K562 (cell line): ENCODE measurements at regions not wholly inside any gene's neighbourhood (a gene's known extent, or its start where the extent isn't known, plus 50 kb on each side); places are given as distances from the start of the nearest gene placed in this dataset.

ENCODE experiments used
- ARNT ChIP-seq, 2 experiments: fragments of 450-650 bp; IDR thresholded peaks; 2 replicates each; pipeline ENCODE4 v1.6.1; 2016; ENCODE audit warnings: mild to moderate bottlenecking in 1 of 2
- BRD4 ChIP-seq: fragments of 200-600 bp; sonication (generic); IDR thresholded peaks from 2 replicates; pipeline ENCODE4 v1.6.1; 2017; ENCODE audit warnings: inconsistent platforms
- CBFA2T2 ChIP-seq: fragments of 450-650 bp; conservative IDR thresholded peaks from 2 replicates; pipeline ENCODE4 v1.6.1; 2017; ENCODE audit warnings: mild to moderate bottlenecking
- CREB1 ChIP-seq, 2 experiments: sonication (generic) in 1 of 2; formaldehyde crosslinking in 1 of 2; IDR thresholded peaks; 2 replicates each; pipeline versions ENCODE4 v1.6.1 to v1.8.0; 2012 to 2022; ENCODE audit warnings: inconsistent platforms in 1 of 2, mild to moderate bottlenecking in 1 of 2, missing genetic modification reagents in 1 of 2, moderate library complexity in 1 of 2
- CXXC5 ChIP-seq: fragments of 250-450 bp; sonication (Bioruptor Pico); IDR thresholded peaks from 2 replicates; pipeline ENCODE4 v1.8.0; 2022; ENCODE audit warnings: inconsistent platforms, mild to moderate bottlenecking, moderate library complexity
- E2F8 ChIP-seq: fragments of 450-650 bp; IDR thresholded peaks from 2 replicates; pipeline ENCODE4 v1.7.1; 2018; ENCODE audit warnings: mild to moderate bottlenecking, low read depth; ENCODE audit not compliant: partially characterized antibody
- JUNB ChIP-seq: fragments of 450-650 bp; formaldehyde crosslinking; conservative IDR thresholded peaks from 2 replicates; pipeline ENCODE4 v1.4.0; 2020; ENCODE audit warnings: mild to moderate bottlenecking
- NFYB ChIP-seq: IDR thresholded peaks from 2 replicates; pipeline ENCODE4 v1.6.1; 2011; ENCODE audit warnings: mild to moderate bottlenecking, moderate library complexity; ENCODE audit not compliant: insufficient read length; ENCODE audit errors: extremely low read depth
- POLR3G ChIP-seq: IDR thresholded peaks from 2 replicates; pipeline ENCODE4 v1.6.1; 2011; ENCODE audit not compliant: insufficient read length, insufficient replicate concordance; ENCODE audit errors: extremely low read depth
- PTBP1 ChIP-seq: fragments of 200-400 bp; formaldehyde crosslinking; IDR thresholded peaks from 2 replicates; pipeline ENCODE4 v1.6.1; 2017; ENCODE audit warnings: low read depth, low read length
- RBM22 ChIP-seq: fragments of 200-400 bp; formaldehyde crosslinking; IDR thresholded peaks from 2 replicates; pipeline ENCODE4 v1.6.1; 2018; ENCODE audit warnings: low read length, low read depth; ENCODE audit not compliant: poor library complexity, severe bottlenecking
- SMARCE1 ChIP-seq: fragments of 450-650 bp; IDR thresholded peaks from 2 replicates; pipeline ENCODE4 v1.7.1; 2016; ENCODE audit warnings: mild to moderate bottlenecking
- SRF ChIP-seq, 2 experiments: fragments of 250-450, 450-650 bp in 1 of 2; sonication (Bioruptor Pico) in 1 of 2; sonication (generic) in 1 of 2; formaldehyde crosslinking; IDR thresholded peaks; 2 replicates each; pipeline versions ENCODE4 v1.5.0 to v1.5.1; 2020 to 2022; ENCODE audit warnings: mild to moderate bottlenecking in 1 of 2, missing genetic modification reagents in 1 of 2
- TBP ChIP-seq: optimal IDR thresholded peaks from 2 replicates; pipeline ENCODE3; 2011; ENCODE audit warnings: low read depth, low read length, improper control_type of control experiment
- TGIF2 ChIP-seq: sonication (generic); formaldehyde crosslinking; IDR thresholded peaks from 2 replicates; pipeline ENCODE4 v1.8.1; 2022; ENCODE audit warnings: mild to moderate bottlenecking, missing genetic modification reagents, moderate library complexity
- ZBTB40 ChIP-seq, 2 experiments: fragments of 450-650 bp in 1 of 2; sonication (generic) in 1 of 2; formaldehyde crosslinking in 1 of 2; IDR thresholded peaks; 2 replicates each; pipeline versions ENCODE4 v1.7.1 to v1.9.0; 2016 to 2022; ENCODE audit warnings: inconsistent platforms in 1 of 2, mild to moderate bottlenecking in 1 of 2, missing genetic modification reagents in 1 of 2

DNA sequence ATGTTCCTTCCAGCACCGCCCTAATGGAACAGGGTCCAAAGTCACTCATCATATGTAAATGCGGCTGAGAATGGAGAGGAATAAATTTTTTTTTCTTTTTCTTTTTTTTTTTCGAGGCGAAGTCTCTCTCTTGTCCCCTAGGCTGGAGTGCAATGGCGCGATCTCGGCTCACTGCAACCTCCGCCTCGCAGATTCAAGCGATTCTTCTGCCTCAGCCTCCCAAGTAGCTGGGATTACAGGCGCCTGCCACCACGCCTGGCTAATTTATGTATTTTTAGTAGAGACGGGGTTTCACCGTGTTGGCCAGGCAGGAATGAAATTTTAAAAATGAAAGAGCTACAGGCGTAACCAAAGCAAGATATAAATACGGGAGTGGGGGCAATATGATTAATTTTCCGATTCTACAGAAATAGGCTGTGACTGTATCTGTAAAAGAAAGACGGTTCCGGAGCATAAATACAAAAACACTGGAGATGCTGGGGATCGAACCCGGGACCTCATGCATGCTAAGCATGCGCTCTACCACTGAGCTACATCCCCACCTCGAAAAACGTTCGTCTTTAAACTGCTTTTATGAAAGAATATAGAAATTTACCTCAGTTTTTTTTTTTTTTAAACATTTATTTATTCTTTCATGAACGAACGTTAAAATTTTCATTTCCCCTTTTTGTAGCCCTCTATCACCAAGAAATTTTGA, 132.2 kb downstream of the GPX5 start (continued):
- peak; percentile 85 for TF ChIP-seq ZBTB40 (IDR thresholded peaks at IDR 0.05)
- no peak for TF ChIP-seq ZBTB40 (CRISPR knock-in tag; IDR thresholded peaks at IDR 0.05)
- TF ChIP-seq ARNT (IDR thresholded peaks at IDR 0.05): peak; percentile 50 to 76; a peak in 2 of 4 replicates
- TF ChIP-seq TBP: peak; percentile 100
- peak; percentile 41; the same call in 1 of the 2 replicates for TF ChIP-seq CREB1 (IDR thresholded peaks at IDR 0.05)
- TF ChIP-seq CREB1 (CRISPR knock-in tag; IDR thresholded peaks at IDR 0.05): no peak
- no peak for TF ChIP-seq NFYB
- peak; percentile 14; the same call in 1 of the 2 replicates for TF ChIP-seq CBFA2T2
- no peak for TF ChIP-seq PTBP1
- TF ChIP-seq SMARCE1: 0 out of 2 replicates have a peak, but pooled peaks have one; percentile 31
- peak; percentile 92 for TF ChIP-seq BRD4
- peak; percentile 65 for TF ChIP-seq POLR3G
- no peak for TF ChIP-seq JUNB (CRISPR knock-in tag)
- TF ChIP-seq TGIF2 (CRISPR knock-in tag): no peak
- peak; percentile 14; the same call in 1 of the 2 replicates for TF ChIP-seq CXXC5 (CRISPR knock-in tag)
- no peak for TF ChIP-seq SRF (CRISPR knock-in tag; IDR thresholded peaks at IDR 0.05)
- peak; percentile 92 for TF ChIP-seq RBM22
- peak; percentile 62 for TF ChIP-seq E2F8
